H1 (cell line): ENCODE measurements at regions not wholly inside any gene's neighbourhood (a gene's known extent, or its start where the extent isn't known, plus 50 kb on each side); places are given as distances from the start of the nearest gene placed in this dataset.

Source experiments
- CTCF ChIA-PET: fragments of 300-600 bp; sonication (Branson Sonifier 250); formaldehyde crosslinking; loops from one replicate; lab custom pipeline; 2021; ENCODE audit not compliant: partially characterized antibody; lab: Charles Lee
- POLR2A ChIA-PET: fragments of 300-600 bp; sonication (Branson Sonifier 250); formaldehyde crosslinking; loops from one replicate; lab custom pipeline; 2021; ENCODE audit warnings: inconsistent platforms; ENCODE audit not compliant: partially characterized antibody; lab: Charles Lee
- DNase-seq, 2 experiments: peaks; one replicate each; pipeline versions ENCODE4 v3.0.0 to v3.0.0-alpha.2; 2010 to 2022; ENCODE audit warnings: low spot score in 2 of 2, low read depth in 1 of 2, mixed read lengths in 1 of 2
- FAIRE-seq: peaks from 2 replicates; lab custom pipeline; 2011; peaks lifted over from hg19 to GRCh38; lab: Jason Lieb, UNC
- H2AFZ ChIP-seq: 2 replicates; pipeline ENCODE4 v1.8.1; 2012; ENCODE audit warnings: low read length, inconsistent platforms
- H2AK5ac ChIP-seq: 2 replicates; pipeline ENCODE4 v1.6.1; 2013; ENCODE audit warnings: low read depth, low read length
- H2BK120ac ChIP-seq: replicated peaks from 2 replicates; pipeline ENCODE3; 2013; ENCODE audit warnings: low read depth, low read length, inconsistent platforms
- H2BK12ac ChIP-seq: 2 replicates; pipeline ENCODE4 v1.6.1; 2013; ENCODE audit warnings: low read depth, low read length
- H2BK15ac ChIP-seq: 2 replicates; pipeline ENCODE4 v1.6.1; 2013; ENCODE audit warnings: low read length
- H2BK20ac ChIP-seq: 2 replicates; pipeline ENCODE4 v1.6.1; 2013; ENCODE audit warnings: low read length
- H2BK5ac ChIP-seq: 2 replicates; pipeline ENCODE4 v1.6.1; 2013; ENCODE audit warnings: low read depth, low read length
- H3K14ac ChIP-seq: 2 replicates; pipeline ENCODE4 v1.6.1; 2013; ENCODE audit warnings: inconsistent platforms; ENCODE audit not compliant: insufficient read length
- H3K18ac ChIP-seq: 2 replicates; pipeline ENCODE4 v1.6.1; 2013; ENCODE audit warnings: low read length; ENCODE audit errors: extremely low read depth
- H3K23ac ChIP-seq: 2 replicates; pipeline ENCODE4 v1.6.1; 2013; ENCODE audit warnings: inconsistent platforms; ENCODE audit not compliant: insufficient read length
- H3K23me2 ChIP-seq: 2 replicates; pipeline ENCODE4 v1.6.1; 2013; ENCODE audit warnings: low read depth, low read length
- H3K27ac ChIP-seq: 2 replicates; pipeline ENCODE4 v1.6.1; 2011; ENCODE audit warnings: low read depth, low read length, inconsistent platforms
- H3K27me3 ChIP-seq, 4 experiments: replicated peaks in 1 of 4; 1 replicate in 1 of 4; 2 replicates in 3 of 4; pipeline versions ENCODE4 v1.6.1 to v1.8.1; 2011 to 2013; ENCODE audit warnings: low read length in 3 of 4, mild to moderate bottlenecking in 3 of 4, inconsistent platforms in 2 of 4, mixed read lengths in 2 of 4, moderate library complexity in 1 of 4; ENCODE audit not compliant: control insufficient read depth in 3 of 4, insufficient read depth in 3 of 4; ENCODE audit errors: extremely low read depth in 1 of 4
- H3K36me3 ChIP-seq, 4 experiments: 2 replicates each; pipeline versions ENCODE4 v1.6.1 to v1.8.1; 2011 to 2013; ENCODE audit warnings: mild to moderate bottlenecking in 4 of 4, low read length in 3 of 4, moderate library complexity in 2 of 4, control low read depth in 1 of 4, inconsistent platforms in 1 of 4; ENCODE audit not compliant: insufficient read depth in 4 of 4, control insufficient read depth in 2 of 4
- H3K4ac ChIP-seq: replicated peaks from 2 replicates; pipeline ENCODE3; 2013; ENCODE audit warnings: low read length, low read depth, mixed read lengths, inconsistent platforms; ENCODE audit not compliant: insufficient read length
- H3K4me1 ChIP-seq, 4 experiments: replicated peaks in 1 of 4; 1 replicate in 1 of 4; 2 replicates in 3 of 4; pipeline versions ENCODE4 v1.6.1 to v1.8.1; 2011 to 2013; ENCODE audit warnings: low read length in 3 of 4, inconsistent platforms in 2 of 4, mixed read lengths in 1 of 4; ENCODE audit not compliant: insufficient read depth in 4 of 4, control insufficient read depth in 3 of 4
- H3K4me2 ChIP-seq, 2 experiments: 2 replicates each; pipeline versions ENCODE4 v1.6.1 to v1.8.1; 2011 to 2013; ENCODE audit warnings: low read depth in 2 of 2, low read length in 2 of 2, control low read depth in 1 of 2, inconsistent platforms in 1 of 2, mild to moderate bottlenecking in 1 of 2; ENCODE audit not compliant: insufficient read depth in 1 of 2
- H3K4me3 ChIP-seq, 4 experiments: fragments of 200-600, 300-600 bp in 1 of 4; sonication (generic), shearing (Covaris generic), sonication (Bioruptor Twin) in 1 of 4; 2 replicates each; pipeline versions ENCODE4 v1.5.1 to v1.8.1; 2011 to 2016; ENCODE audit warnings: low read length in 4 of 4, low read depth in 3 of 4, control low read depth in 2 of 4, inconsistent platforms in 2 of 4, mild to moderate bottlenecking in 2 of 4, mixed read lengths in 1 of 4, moderate library complexity in 1 of 4; ENCODE audit not compliant: insufficient read depth in 2 of 4; ENCODE audit errors: extremely low read depth in 1 of 4
- H3K56ac ChIP-seq: replicated peaks from 2 replicates; pipeline ENCODE3; 2013; ENCODE audit warnings: low read depth, mild to moderate bottlenecking, mixed read lengths, low read length, inconsistent platforms; ENCODE audit not compliant: insufficient read length
- H3K79me1 ChIP-seq: 2 replicates; pipeline ENCODE4 v1.6.1; 2013; ENCODE audit warnings: low read depth, low read length, control low read depth
- H3K79me2 ChIP-seq, 2 experiments: 2 replicates each; pipeline versions ENCODE4 v1.6.1 to v1.8.1; 2012 to 2013; ENCODE audit warnings: low read length in 2 of 2, mild to moderate bottlenecking in 2 of 2, inconsistent platforms in 1 of 2; ENCODE audit not compliant: insufficient read depth in 2 of 2, control insufficient read depth in 1 of 2
- H3K9ac ChIP-seq, 4 experiments: replicated peaks in 1 of 4; 1 replicate in 1 of 4; 2 replicates in 3 of 4; pipeline versions ENCODE4 v1.6.1 to v1.8.1; 2011 to 2013; ENCODE audit warnings: low read depth in 3 of 4, low read length in 3 of 4, control low read depth in 2 of 4, mild to moderate bottlenecking in 2 of 4, moderate library complexity in 2 of 4, inconsistent platforms in 1 of 4; ENCODE audit errors: extremely low read depth in 1 of 4
- H3K9me3 ChIP-seq, 2 experiments: 2 replicates each; pipeline versions ENCODE4 v1.6.1 to v1.8.1; 2012 to 2013; ENCODE audit warnings: mild to moderate bottlenecking in 2 of 2, moderate library complexity in 2 of 2, control low read depth in 1 of 2, inconsistent platforms in 1 of 2, low read depth in 1 of 2, low read length in 1 of 2, mixed read lengths in 1 of 2; ENCODE audit not compliant: insufficient read depth in 2 of 2
- H4K20me1 ChIP-seq, 2 experiments: replicated peaks in 1 of 2; 2 replicates each; pipeline versions ENCODE3 to v1.8.1; 2011 to 2013; ENCODE audit warnings: inconsistent platforms in 2 of 2, low read length in 2 of 2, mild to moderate bottlenecking in 1 of 2; ENCODE audit not compliant: insufficient read depth in 2 of 2, control insufficient read depth in 1 of 2
- H4K5ac ChIP-seq: 2 replicates; pipeline ENCODE4 v1.6.1; 2013; ENCODE audit warnings: low read length, low read depth, mixed read lengths, inconsistent platforms; ENCODE audit not compliant: insufficient read length
- H4K8ac ChIP-seq: 2 replicates; pipeline ENCODE4 v1.8.0; 2013; ENCODE audit warnings: mild to moderate bottlenecking, moderate library complexity, low read length, inconsistent platforms; ENCODE audit not compliant: insufficient read depth; ENCODE audit errors: extremely low read depth
- H4K91ac ChIP-seq: replicated peaks from 2 replicates; pipeline ENCODE3; 2013; ENCODE audit warnings: low read length, mixed read lengths, inconsistent platforms; ENCODE audit not compliant: insufficient read length
- EGR1 ChIP-seq: IDR thresholded peaks from 2 replicates; pipeline ENCODE4 v1.6.1; 2011; ENCODE audit warnings: low read depth, low read length, borderline replicate concordance
- GTF2F1 ChIP-seq: IDR thresholded peaks from 2 replicates; pipeline ENCODE4 v1.6.1; 2012; ENCODE audit warnings: low read depth, low read length, improper control_type of control experiment, borderline replicate concordance
- KDM4A ChIP-seq: IDR thresholded peaks from one replicate; pipeline ENCODE4 v1.7.1; 2012; ENCODE audit warnings: low read depth, mild to moderate bottlenecking, moderate library complexity, low read length, inconsistent platforms; ENCODE audit not compliant: severe bottlenecking
- PHF8 ChIP-seq: fragments of 200-600 bp; sonication (generic); conservative IDR thresholded peaks from 2 replicates; pipeline ENCODE4 v1.7.1; 2012; ENCODE audit warnings: low read depth, mild to moderate bottlenecking, inconsistent platforms, low read length, moderate library complexity
- POU5F1 ChIP-seq: IDR thresholded peaks from 2 replicates; pipeline ENCODE4 v1.6.1; 2011; ENCODE audit warnings: low read depth, mild to moderate bottlenecking, low read length, moderate library complexity
- RXRA ChIP-seq: IDR thresholded peaks from 2 replicates; pipeline ENCODE4 v1.6.1; 2011; ENCODE audit warnings: low read depth, mild to moderate bottlenecking, low read length, moderate library complexity; ENCODE audit not compliant: insufficient read depth
- SIRT6 ChIP-seq: IDR thresholded peaks from one replicate; pipeline ENCODE4 v1.7.1; 2012; ENCODE audit warnings: low read length, inconsistent platforms
- SIX5 ChIP-seq: IDR thresholded peaks from 2 replicates; pipeline ENCODE4 v1.6.1; 2011; ENCODE audit warnings: mild to moderate bottlenecking, low read depth, low read length
- SP2 ChIP-seq: IDR thresholded peaks from 2 replicates; pipeline ENCODE4 v1.6.1; 2012; ENCODE audit warnings: mild to moderate bottlenecking, low read length, inconsistent platforms
- TAF7 ChIP-seq: optimal IDR thresholded peaks from 2 replicates; pipeline ENCODE3; 2011; ENCODE audit warnings: low read depth, mild to moderate bottlenecking, inconsistent platforms, low read length, moderate library complexity, borderline replicate concordance

GRCh38 chr15:31544361-31544760 lies 217.7 kb downstream of the KLF13 start:
- Histone ChIP-seq H2BK15ac (no peak overlapping the region), H3K9ac (no peak overlapping the region), H3K36me3 (no peaks in the 10 kb centered on the region), H2BK20ac (no peak overlapping the region), H3K18ac (no peak overlapping the region), H3K9me3 (no peaks in the 10 kb centered on the region), H2BK5ac (no peak overlapping the region), H3K4me3 (no peak overlapping the region), H3K56ac (no peak overlapping the region), H2BK12ac (no peak overlapping the region), H3K23me2 (no peaks in the 10 kb centered on the region), H4K8ac (no peak overlapping the region), H3K4me2 (no peak overlapping the region), H3K14ac (no peak overlapping the region), H4K91ac (no peak overlapping the region), H3K27me3 (no peaks in the 10 kb centered on the region), H2AFZ (no peak overlapping the region), H3K4ac (no peak overlapping the region), H4K20me1 (no peaks in the 10 kb centered on the region), H3K79me2 (no peaks in the 10 kb centered on the region), H3K4me1 (no peaks in the 10 kb centered on the region), H2BK120ac (no peak overlapping the region), H3K79me1 (no peaks in the 10 kb centered on the region), H2AK5ac (no peak overlapping the region), H3K23ac (no peak overlapping the region), H3K27ac (no peak overlapping the region), H4K5ac (no peak overlapping the region)
- CTCF ChIA-PET: no interaction called here
- POLR2A ChIA-PET: no interaction called here
- DNase-seq (no peak), FAIRE-seq (no peak)
- TF ChIP-seq POU5F1 (no peak), TAF7 (no peak), RXRA (no peak), KDM4A (no peak), SP2 (no peak), GTF2F1 (no peak), SIRT6 (no peak), EGR1 (no peak), PHF8 (no peak), SIX5 (no peak)
